ELR (cell line): ENCODE measurements at regions not wholly inside any gene's neighbourhood (a gene's known extent, or its start where the extent isn't known, plus 50 kb on each side); places are given as distances from the start of the nearest gene placed in this dataset.
"Not testable (repeated sequence)": the region's sequence is repeated elsewhere in the genome, so short reads cannot be mapped to it uniquely, and the experiment has no call there.

ENCODE experiments used
- DNase-seq: peaks from one replicate; pipeline ENCODE4 v3.0.0-alpha.2; 2015; ENCODE audit warnings: low read depth

DNA sequence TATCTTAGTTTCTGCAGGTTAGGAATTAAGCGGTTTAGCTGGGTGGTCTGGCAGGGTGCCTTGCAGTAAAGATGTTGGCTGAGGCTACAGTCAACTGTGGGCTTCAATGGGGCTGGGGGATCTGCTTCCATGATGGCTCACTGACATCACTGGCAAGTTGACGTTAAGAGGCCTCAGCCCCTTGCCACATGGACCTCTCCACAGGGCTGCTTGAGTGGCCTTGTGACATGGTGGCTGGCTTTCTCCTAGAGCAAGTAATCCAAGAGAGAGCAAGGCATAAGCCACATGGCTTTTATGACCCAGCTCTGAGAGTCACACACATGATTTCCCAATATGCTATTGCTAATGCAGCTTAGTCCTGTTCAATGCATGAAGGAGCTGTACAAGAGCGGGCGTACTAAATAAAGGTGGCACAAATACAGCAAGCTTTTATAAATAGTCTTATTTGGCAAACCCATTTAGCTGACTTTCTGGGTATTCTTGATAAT, 109.1 kb downstream of the SEPTIN7 start:
- DNase-seq: no peak

DNA sequence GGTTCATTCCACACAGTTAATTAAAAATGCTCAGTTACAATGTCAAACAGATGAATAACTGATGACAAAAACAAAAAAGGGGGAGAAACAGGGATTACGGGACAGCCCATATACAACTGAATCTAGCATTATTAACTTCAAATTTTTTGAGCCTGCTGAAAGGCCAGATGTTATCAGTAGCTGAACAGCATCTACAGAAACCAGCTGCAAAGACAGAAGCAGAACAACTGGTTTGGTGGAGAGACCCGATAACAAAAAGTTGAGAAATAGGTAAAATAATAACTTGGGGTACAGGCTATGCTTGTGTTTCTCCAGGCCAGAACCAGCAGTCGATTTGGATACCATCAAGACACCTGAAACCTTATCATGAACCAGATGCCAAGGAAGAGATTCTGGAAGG, 109.8 kb downstream of the SEPTIN7 start:
- not testable (repeated sequence) for DNase-seq

DNA sequence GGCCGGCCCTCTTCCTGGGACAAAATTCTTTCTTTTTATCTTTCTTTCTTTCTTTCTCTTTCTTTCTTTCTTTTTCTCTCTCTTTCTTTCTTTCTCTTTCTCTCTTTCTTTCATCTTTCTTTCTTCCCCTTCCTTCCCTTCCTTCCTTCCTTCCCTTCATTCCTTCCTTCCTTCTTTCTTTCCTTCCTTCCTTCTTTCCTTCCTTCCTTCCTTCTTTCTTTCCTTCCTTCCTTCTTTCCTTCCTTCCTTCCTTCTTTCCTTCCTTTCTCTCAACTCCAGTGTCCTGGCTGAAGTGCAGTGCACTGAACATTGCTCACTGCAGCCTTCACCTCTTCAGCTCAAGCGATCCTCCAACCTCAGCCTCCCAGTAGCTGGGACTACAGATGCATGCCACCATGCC, 112.5 kb downstream of the SEPTIN7 start:
- DNase-seq: not testable (repeated sequence)

DNA sequence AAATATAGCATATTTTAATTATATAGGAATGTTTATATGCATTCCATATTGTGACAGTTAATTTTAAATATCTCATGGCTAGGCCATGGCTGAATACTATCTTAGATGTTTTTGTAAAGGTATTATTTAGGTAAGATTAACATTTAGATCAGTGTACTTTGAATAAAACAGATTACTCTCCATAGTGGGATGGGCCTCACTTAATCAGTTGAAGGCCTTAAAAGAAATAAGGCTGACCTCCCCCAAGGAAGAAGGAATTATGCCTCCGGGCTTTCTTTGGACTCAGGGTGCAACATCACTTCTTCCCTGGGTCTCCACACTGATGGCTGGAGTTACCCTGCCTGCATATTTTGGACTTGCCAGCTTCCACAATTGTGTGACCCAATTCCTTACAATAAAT, 113.4 kb downstream of the SEPTIN7 start:
- DNase-seq: not testable (repeated sequence)

DNA sequence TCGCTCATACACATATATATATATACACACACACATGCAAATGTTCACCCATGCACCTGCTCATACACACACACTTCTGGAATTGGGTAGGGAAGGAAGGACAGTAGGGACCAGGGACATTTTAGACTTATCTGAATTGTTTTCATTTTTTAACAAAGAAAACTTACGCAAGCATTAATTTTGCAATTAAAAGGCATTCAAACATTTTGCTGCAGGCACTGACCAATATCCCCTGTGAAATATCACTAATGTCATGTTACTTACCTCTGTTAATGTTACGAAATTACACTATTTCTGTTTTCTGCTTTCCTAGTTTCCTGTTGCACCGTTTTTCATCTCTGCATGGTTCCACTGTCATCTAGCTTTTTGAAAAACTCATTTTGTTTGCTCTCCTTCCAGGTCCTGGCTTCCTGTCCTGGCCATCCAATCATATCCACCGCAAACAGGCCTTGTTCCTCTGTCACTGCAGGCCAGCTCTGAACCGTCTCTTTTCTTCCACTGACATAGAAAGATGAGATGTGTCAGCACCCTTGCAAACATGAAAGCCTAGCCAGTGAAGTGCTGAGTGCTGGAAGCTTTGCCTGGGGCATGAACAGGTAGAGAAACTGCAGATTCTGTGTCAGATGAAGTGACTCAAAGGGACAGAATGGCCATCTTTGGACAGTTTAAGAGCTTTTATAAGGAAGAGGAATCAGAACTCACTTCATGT, 114.5 kb downstream of the SEPTIN7 start:
- DNase-seq: not testable (repeated sequence)

DNA sequence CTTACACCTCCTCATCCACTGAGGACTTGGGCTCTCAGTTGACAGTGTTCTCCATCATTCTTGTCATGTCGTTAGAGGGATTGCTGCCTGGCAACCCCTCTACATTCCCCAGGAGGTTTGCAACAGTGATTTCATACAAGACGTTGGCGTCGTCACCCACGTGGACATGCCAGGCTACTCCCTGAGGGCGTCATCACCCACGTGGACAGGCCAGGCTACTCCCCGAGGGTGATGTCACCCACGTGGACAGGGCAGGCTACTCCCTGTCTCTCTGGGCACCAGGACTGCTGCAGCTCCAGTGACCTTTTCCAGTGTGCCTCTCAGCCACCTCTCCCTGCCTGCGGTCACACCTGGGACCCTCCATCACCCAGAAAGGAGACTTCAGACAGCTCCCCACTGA, 117.4 kb downstream of the SEPTIN7 start:
- not testable (repeated sequence) for DNase-seq

DNA sequence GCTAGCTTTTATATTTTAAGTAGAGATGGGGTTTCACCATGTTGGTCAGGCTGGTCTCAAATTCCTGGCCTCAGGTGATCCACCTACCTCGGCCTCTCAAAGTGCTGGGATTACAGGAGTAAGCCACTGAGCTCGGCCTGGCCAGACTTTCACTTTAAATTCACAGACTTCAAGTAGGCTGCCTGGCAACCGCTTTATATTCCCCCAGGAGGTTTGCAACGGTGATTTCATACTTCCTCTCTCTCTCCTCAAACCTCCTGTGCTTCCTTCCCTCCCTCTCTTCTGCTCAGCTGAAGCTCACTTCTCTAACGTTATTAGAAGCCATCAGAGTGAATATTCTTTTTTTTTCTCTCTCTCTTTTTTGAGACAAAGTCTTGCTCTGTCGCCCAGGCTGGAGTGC, 118.8 kb downstream of the SEPTIN7 start:
- not testable (repeated sequence) for DNase-seq

DNA sequence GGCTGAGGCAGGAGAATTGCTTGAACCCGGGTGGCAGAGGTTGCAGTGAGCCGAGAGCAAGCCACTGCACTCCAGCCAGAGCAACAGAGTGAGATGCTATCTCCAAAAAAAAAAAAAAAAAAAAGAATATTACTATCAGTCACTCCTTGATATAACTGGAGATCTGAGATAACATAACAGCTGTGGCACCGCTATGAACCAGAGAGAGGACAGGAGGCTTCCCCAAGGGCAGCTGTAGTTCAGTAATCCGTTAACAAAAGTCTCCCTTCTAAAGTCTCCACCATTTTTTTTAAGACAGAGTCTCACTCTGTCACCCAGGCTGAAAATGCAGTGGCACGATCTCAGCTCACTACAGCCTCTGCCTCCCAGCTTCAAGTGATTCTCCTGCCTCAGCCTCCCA, 120.5 kb downstream of the SEPTIN7 start:
- DNase-seq: not testable (repeated sequence)

DNA sequence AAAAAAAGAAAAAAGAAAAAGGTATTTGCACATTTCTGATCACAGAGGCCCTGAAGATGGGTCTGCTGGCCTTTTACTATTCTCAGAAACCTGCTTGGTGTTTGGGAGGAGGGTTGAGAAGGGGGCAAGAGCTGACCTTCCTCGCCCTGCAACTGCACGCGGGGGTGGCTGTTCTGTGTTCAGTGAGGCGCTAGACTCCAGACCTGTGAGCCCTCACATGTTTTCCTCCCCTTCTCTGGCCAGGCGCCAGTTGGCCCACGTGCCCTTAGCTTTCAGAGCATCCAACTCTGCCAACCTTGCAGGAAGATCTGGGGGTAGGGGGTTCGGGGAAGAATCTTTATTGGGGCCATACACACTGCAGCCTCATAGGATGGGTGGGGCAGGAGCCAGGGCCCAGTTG, 123.8 kb downstream of the SEPTIN7 start:
- DNase-seq: not testable (repeated sequence)

DNA sequence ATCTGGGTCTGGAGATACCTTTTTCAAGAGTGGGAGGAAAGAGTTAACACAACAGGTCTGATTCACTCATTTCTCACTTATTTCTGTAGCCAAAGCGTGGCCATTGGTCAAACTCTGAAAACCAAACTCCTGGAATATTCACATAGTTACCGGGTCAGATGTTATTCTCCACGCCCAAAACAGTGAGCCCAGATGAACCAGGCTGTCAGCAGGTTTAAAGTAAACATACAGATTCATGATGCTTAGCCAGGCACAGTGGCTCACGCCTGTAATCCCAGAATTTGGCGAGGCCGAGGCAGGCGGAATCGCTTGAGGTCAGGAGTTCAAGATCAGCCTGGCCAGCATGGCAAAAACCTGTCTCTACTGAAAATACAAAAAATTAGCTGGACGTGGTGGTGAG, 126.1 kb downstream of the SEPTIN7 start:
- DNase-seq: not testable (repeated sequence)

DNA sequence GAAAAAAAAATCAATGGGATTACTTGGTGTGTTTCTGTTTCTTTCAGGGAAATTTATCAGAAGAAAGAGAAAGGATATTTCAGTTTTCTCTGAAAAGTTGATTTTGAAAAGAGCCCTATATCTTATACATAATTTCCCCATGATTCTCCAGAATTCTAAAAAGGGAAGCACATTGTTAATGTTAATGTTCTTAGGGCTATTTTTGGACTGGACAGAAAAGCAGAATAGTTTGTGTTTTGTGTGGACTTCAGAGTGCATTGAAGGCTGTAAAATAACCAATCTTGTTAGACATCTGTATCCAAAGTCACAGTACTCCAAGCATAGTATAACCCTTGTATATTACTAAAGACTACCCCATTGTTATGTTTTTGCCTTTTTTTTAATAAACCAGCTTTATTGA, 130.3 kb downstream of the SEPTIN7 start:
- DNase-seq: not testable (repeated sequence)

DNA sequence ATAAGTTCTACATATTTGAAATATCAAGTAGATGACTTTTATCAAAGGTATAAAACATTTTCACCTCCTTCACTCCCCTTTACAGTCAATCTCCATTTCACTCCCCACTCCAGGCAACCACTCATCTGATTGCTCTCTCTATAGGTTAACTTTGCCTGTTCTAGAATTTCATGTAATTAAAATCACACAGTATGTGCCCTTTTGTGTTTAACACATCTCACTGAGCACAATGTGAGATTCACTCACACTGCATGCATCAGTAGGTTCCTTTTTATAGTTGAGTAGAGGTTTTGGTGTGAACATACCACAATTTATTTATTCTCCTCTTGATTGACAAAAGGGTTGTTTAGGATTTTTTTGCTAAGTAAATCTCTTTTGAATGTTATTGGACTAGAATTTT, 130.7 kb downstream of the SEPTIN7 start:
- DNase-seq: not testable (repeated sequence)

DNA sequence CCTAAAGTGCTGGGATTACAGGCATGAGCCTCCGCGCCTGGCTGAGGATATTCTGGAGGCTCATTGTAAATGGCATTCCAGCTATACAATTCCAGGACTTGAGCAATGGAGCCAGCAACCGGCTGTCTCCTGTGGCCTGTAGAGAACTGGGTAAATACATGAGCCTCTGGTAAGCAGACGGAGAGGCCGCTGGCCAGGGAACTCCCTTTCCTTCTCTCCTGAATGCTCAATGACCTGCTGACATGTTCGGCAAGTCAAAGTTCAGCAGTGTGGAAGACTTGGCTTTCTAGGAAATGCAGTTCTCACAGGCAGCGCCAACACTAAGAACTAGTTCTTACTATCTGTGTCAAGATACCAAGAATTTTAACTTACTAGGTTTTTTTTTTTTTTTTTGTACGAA, 139.8 kb downstream of the SEPTIN7 start:
- not testable (repeated sequence) for DNase-seq

DNA sequence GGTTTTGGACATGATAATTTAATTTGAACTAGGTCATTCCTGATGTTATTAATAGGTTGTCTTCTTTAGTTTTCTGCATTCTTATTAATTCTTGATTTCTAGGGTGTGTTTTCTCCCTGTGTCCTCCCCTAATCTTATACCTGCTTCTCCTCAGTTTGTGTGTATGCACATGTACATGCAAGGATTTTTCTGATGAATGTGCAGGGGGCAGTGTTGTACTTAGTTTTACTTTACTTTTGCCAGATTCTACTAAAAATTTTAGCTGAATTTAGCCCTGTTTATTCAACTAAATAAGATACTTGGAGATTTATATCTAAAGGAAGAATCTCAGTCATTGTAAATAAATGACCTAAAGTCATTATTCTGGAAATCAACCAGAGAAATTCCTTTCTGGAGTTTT, 144.8 kb downstream of the SEPTIN7 start:
- peak; percentile 15 for DNase-seq

DNA sequence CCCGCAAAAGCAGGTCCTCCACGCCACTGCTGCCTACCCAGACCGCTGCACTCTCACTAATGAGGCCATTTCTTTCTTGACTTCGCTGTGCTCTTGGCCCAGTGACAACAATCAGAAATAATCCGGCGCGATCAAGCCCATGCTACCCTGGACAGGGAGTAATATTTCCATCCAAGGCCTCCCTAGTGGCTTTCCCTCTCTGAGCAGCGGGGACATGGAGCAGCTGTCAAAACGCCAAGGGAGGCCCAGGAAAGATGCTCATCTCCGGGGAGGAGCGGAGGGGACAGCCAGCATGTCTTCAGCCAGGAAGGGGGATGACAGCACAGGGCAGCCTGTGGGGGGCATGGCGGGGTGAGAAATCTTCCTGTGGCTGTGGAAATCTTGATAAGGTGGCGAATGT, 154.9 kb downstream of the SEPTIN7 start:
- not testable (repeated sequence) for DNase-seq

DNA sequence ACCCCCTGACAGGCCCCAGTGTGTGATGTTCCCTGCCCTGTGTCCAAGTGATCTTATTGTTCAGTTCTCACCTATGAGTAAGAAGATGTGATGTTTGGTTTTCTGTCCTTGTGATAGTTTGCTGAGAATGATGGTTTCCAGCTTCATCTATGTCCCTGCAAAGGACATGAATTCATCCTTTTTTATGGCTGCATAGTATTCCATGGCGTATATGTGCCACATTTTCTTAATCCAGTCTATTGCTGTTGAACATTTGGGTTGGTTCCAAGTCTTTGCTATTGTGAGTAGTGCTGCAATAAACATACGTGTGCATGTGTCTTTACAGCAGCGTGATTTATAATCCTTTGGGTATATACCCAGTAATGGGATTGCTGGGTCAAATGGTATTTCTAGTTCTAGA, 156.1 kb downstream of the SEPTIN7 start:
- not testable (repeated sequence) for DNase-seq

DNA sequence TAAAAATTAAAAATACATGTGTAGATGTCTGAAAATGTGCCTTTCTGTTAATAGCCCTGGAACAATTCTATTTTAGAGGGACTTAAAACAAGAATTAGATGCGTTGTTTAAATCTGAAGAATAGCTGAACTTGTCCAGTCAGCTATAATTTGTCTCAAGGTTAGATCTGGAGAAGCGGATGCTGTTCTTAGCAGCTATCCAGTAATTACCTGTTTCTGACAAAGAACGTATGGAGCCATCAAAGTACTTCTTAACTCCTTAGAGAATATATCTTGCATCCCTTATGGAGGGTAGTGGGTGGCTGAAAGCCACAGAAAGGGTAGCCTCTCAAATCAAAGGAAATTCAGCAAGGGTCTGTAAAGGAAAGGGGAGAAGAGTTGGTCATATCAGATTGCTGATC, 160.4 kb downstream of the SEPTIN7 start:
- DNase-seq: not testable (repeated sequence)

DNA sequence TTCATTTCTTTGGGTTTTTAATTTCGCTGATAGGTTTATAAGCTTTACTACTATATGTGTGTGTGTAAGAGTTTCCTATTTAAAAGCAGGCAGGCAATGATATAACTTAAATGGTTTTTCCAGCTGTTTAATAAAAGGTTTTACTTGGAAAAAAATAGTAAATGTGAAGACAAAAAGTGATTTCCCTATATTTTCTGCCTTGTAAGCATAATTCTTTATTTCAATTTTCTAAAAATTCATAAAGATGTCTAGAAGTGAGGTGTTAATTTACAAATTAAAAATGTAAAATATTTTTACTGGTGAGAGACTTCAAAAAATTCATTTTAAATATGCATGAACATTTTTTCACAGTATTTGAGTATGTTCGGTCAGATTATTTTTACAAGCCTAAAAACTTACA, 161.8 kb downstream of the SEPTIN7 start:
- DNase-seq: not testable (repeated sequence)

DNA sequence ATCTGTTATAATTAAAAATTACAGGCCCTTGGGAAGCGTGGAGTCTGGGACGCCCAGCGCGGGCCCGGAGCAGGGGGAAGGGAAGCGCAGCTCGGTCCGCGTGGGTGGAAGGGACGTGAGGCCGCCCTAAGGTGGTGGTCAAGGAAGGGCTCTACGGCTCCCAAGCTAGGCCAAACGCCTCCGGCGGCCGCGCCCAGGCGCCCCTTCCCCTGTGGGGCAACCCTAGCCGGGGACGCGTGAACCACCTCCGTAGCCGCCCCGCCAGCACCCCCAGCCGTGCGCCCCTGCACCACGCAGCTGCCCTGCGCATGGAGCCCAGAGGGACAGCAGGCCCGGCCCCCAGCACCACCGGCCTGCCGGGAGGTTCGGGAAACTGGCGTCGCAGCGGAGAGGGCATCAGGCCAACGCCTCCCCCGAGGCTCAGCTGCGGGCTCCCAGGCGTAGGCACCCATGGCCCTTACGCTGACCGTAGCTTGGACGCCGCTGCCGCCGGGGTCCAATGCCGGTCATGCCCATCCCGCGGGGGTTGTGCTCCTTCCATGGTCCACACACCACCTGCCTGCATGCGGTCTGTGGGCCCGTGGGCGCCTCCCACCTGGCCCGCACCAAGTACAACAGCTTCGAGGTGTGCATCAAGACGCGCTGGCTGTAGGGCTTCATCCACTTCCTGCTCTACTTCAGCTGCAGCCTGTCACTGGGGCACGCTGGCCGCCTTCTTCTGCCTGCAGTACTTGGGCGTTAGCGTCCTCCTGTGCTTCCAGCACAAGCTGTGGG, 166.7 kb downstream of the SEPTIN7 start:
- DNase-seq: no peak

DNA sequence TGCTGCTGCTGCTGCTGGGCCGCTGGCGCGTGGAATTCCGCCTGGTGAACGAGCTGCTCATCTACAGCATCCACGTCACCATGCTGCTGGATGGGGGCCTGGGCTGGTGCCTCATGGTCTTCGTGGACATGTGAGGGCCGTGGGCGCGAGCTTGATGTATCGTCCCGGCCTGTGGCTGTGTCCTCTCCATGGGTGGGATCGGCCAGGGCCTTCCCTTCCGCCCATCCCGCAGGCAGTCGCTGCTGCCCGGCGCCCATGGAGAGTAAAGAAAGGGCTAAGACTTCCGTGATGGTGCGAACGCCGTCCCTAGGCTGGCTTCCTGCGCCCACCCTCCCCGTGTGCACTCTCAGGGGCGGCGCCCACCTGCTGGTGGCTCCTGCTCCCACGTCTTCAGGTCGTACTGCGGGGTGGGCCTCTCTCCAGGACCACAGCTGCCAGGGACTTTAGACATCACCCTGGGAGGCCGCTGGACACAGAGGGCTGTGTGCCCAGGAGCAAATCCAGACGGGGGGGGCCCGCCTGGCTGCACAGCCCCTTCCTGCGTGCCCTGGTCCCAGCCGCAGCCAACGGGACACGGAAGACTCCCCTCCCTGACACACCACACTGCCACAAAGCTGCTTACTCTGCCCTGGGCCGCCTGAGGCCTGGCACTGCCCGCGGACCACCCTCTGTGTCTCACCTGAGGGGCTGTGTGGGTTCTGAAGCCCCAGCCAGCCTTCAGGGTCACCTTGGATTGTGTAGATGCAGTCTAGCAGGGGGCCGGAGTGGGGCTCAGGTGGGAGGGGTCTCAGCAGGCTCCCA, 167.5 kb downstream of the SEPTIN7 start:
- DNase-seq: no peak

DNA sequence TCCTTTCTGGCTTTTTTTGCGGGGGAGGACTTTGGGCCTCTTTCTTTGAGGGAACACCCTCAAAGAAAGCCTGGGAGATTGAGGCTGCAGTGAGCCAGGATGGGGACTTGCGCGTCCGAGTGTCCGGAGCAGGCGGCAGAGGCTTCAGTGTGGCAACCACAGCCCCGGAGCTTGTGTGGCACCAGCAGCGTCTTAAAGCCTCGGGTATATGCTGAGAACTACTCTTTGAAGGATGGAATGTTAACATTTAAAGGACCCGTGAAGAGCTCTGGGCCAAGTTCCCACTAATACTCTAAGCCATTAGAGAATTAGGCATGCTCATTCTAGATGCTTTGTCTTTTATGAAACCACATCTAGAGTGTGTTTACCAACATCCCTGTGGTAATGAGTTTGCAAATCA, 168.2 kb downstream of the SEPTIN7 start:
- DNase-seq: no peak

DNA sequence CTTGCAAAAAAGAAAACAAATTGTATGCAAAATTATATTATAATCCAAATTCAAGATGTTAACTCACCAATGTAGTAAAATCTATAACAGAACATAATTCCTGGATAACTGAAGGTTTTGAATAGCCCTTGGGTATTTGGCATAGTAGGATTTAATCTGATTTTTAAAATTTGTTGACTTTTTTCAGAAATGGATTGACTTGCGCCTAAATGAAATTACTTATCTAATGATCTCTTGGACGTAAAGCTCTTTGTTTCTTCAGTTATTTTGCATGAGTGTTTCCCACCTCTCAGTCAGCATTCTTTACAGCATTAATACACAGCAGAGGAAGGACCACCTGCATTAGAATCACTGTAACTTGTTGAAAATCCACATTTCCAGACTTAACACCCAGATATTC, 169.6 kb downstream of the SEPTIN7 start:
- DNase-seq: no peak
